ENCODE measurements at regions not wholly inside any gene's neighbourhood (a gene's known extent, or its start where the extent isn't known, plus 50 kb on each side); places are given as distances from the start of the nearest gene placed in this dataset.
"Not testable (repeated sequence)": the region's sequence is repeated elsewhere in the genome, so short reads cannot be mapped to it uniquely, and the experiment has no call there.

DNA sequence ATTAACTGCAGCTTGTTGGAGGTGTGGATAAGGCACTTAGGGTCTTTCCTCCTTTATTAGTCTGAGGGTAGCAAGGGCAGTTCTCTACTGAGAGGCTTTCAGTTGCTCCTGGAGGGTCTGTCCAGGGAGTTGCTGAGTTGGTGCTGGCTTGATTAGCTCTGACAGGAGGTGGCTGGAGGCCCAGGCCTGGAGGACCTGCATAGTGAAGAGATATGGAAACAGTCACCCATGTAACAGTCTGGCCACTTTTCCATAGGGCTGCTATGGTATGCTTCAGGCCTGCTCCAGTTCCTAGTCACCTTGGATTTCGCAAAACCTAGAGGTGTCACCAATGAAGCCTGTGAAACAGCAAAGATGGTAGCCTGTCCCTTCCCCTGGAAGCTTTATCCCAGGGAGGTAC lies 143.3 kb upstream of the SLC38A2 start:
- no peak overlapping the region for H3K4me3 ChIP-seq (ENCODE audit: low read length)
- no peaks in the 10 kb centered on the region for H3K36me3 ChIP-seq (ENCODE audit: control insufficient read depth, insufficient read depth, low read length, severe bottlenecking)
- peaks cover 8% of the 10 kb centered on the region for H3K9me3 ChIP-seq (ENCODE audit: control insufficient read depth, low read length)
- H3K27me3 ChIP-seq (replicated peaks; ENCODE audit: control insufficient read depth, insufficient read depth, low read length), result no peaks in the 10 kb centered on the region
- H3K9ac ChIP-seq (ENCODE audit: low read length), result no peak overlapping the region
- no peak for DNase-seq (ENCODE audit: low read depth)
- peaks cover 29% of the 10 kb centered on the region for H3K4me1 ChIP-seq (ENCODE audit: control insufficient read depth, insufficient read depth, low read length)

DNA sequence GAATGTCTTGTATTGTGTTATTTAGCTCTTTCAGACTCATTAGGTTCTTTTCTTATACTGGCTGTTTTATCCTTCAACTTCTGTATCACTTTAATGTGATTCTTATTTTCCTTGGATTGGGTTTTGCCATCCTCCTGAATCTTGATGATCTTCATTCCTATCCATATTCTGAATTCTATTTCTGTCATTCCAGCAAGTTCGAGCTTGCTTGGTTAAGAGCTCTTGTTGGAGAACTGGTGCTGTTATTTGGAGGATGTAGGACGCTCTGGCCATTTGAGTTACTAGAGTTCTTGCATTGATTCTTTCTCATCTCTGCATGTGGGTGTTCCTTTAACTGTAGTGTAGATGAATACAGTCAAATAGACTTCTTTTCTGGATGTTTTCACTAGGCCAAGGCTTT lies 142.3 kb upstream of the SLC38A2 start:
- no peak overlapping the region for H3K9ac ChIP-seq (ENCODE audit: low read length)
- H3K4me3 ChIP-seq (ENCODE audit: low read length), result no peak overlapping the region
- H3K9me3 ChIP-seq (ENCODE audit: control insufficient read depth, low read length), result peaks cover 12% of the 10 kb centered on the region
- DNase-seq (ENCODE audit: low read depth), result no peak
- H3K27me3 ChIP-seq (replicated peaks; ENCODE audit: control insufficient read depth, insufficient read depth, low read length), result no peaks in the 10 kb centered on the region
- peaks cover 29% of the 10 kb centered on the region for H3K4me1 ChIP-seq (ENCODE audit: control insufficient read depth, insufficient read depth, low read length)
- H3K36me3 ChIP-seq (ENCODE audit: control insufficient read depth, insufficient read depth, low read length, severe bottlenecking), result no peaks in the 10 kb centered on the region

DNA sequence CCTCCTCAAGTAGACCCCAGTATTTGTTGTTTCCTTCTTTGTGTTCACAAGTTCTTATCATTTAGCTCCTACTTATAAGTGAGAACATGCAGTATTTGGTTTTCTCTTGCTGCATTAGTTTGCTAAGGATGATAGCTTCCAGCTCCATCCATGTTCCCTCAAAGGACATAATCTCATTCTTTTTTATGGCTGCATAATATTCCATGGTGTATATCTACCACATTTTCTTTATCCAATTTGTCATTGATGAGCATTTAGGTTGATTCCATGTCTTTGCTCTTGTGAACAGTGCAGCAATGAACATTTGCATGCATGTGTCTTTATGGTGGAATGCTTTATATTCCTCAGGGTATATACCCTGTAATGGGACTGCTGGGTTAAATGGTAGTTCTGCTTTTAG lies 137.7 kb upstream of the SLC38A2 start:
- not testable (repeated sequence) for H3K4me1 ChIP-seq (ENCODE audit: control insufficient read depth, insufficient read depth, low read length); H3K27me3 ChIP-seq (replicated peaks; ENCODE audit: control insufficient read depth, insufficient read depth, low read length); H3K4me3 ChIP-seq (ENCODE audit: low read length); DNase-seq (ENCODE audit: low read depth); H3K9ac ChIP-seq (ENCODE audit: low read length); H3K36me3 ChIP-seq (ENCODE audit: control insufficient read depth, insufficient read depth, low read length, severe bottlenecking)
- peaks cover 25% of the 10 kb centered on the region for H3K9me3 ChIP-seq (ENCODE audit: control insufficient read depth, low read length)

DNA sequence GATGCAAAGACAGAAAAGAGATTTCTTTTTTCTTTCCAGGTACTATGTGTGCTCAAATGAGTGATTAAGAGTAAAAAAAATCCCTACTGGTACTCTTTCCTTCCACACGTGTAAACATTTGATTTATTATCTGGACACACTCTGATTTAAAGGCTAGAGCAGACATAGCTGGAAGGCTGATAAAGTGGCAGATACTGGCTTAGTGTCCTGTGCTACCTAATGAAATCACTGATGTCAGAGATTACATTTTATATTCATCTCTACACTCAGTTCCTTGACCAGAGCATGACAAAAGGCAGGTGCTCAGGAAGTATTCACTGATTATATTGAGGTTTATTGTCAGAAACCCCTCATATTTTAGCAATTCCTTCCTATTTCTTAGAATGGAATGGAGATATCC lies 136.6 kb upstream of the SLC38A2 start:
- Histone ChIP-seq H3K9me3 (ENCODE audit: control insufficient read depth, low read length) (peaks cover 25% of the 10 kb centered on the region), H3K36me3 (ENCODE audit: control insufficient read depth, insufficient read depth, low read length, severe bottlenecking) (no peaks in the 10 kb centered on the region), H3K9ac (ENCODE audit: low read length) (no peak overlapping the region), H3K4me1 (ENCODE audit: control insufficient read depth, insufficient read depth, low read length) (no peaks in the 10 kb centered on the region), H3K27me3 (replicated peaks; ENCODE audit: control insufficient read depth, insufficient read depth, low read length) (no peaks in the 10 kb centered on the region), H3K4me3 (ENCODE audit: low read length) (no peak overlapping the region)
- DNase-seq (ENCODE audit: low read depth), result no peak

DNA sequence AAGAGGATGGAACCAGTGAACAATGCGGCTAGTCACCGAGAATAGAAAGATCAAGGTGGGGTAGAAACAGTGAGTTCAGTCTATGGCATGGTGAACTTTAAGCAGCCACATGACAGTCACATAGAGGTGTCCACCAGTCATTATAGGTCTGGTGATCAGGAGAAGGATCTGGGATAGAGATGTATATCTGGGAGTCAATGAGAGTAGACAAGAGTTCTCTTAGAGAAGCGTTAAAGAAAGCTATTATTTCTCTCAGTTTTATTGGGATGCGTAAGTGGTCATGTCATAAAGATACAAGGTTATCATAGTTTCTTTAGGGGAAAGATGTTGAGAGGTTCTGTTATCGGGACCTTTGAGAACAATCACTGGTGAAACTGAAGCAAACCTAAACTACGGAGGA lies 136.1 kb upstream of the SLC38A2 start:
- H3K9me3 ChIP-seq (ENCODE audit: control insufficient read depth, low read length), result peaks cover 22% of the 10 kb centered on the region
- no peak overlapping the region for H3K9ac ChIP-seq (ENCODE audit: low read length)
- H3K4me1 ChIP-seq (ENCODE audit: control insufficient read depth, insufficient read depth, low read length), result no peaks in the 10 kb centered on the region
- no peaks in the 10 kb centered on the region for H3K36me3 ChIP-seq (ENCODE audit: control insufficient read depth, insufficient read depth, low read length, severe bottlenecking)
- no peak overlapping the region for H3K4me3 ChIP-seq (ENCODE audit: low read length)
- DNase-seq (ENCODE audit: low read depth), result no peak
- no peaks in the 10 kb centered on the region for H3K27me3 ChIP-seq (replicated peaks; ENCODE audit: control insufficient read depth, insufficient read depth, low read length)

DNA sequence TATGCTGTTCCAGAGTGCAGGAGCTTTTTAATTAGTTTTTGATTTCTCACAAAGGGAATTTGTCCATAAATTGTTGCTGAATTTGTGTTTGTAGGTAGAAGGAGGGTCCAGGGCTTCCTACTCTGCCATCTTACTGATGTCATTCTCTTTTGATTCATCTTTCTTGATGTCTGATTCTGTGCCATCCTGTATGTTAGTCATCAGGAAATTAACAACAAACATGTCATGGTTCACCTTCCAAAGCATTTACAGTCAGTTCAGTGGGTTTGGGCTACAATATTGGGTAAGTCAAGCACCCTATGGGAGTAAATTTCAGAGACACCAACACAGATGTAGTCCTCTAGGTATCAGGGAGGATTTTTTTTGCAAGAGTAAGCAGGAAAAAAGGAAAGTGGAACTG lies 135.2 kb upstream of the SLC38A2 start:
- Histone ChIP-seq H3K9ac (ENCODE audit: low read length) (no peak overlapping the region), H3K4me3 (ENCODE audit: low read length) (no peak overlapping the region), H3K9me3 (ENCODE audit: control insufficient read depth, low read length) (peaks cover 30% of the 10 kb centered on the region), H3K4me1 (ENCODE audit: control insufficient read depth, insufficient read depth, low read length) (no peaks in the 10 kb centered on the region), H3K27me3 (replicated peaks; ENCODE audit: control insufficient read depth, insufficient read depth, low read length) (no peaks in the 10 kb centered on the region), H3K36me3 (ENCODE audit: control insufficient read depth, insufficient read depth, low read length, severe bottlenecking) (no peaks in the 10 kb centered on the region)
- DNase-seq (ENCODE audit: low read depth), result no peak

DNA sequence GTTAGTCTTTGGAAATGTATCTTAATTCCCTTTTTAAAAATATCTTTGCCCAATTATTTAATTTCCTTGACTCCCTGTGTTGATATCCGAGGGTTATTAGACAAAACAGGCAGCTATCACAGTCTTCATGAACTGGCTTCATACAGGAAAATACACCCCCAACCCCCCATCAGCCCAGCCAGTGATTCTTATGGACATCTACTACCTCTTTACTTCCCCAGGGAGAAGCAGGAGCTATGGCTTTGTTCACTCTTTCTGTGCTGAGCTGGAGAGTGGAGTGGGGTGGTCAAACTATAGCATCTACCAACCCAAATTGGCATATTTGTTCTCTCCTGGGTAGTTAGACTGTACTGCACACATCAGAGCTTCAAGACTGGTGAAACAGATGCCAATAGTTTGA lies 134.4 kb upstream of the SLC38A2 start:
- Histone ChIP-seq H3K9ac (ENCODE audit: low read length) (no peak overlapping the region), H3K36me3 (ENCODE audit: control insufficient read depth, insufficient read depth, low read length, severe bottlenecking) (no peaks in the 10 kb centered on the region), H3K9me3 (ENCODE audit: control insufficient read depth, low read length) (peaks cover 31% of the 10 kb centered on the region), H3K4me3 (ENCODE audit: low read length) (no peak overlapping the region), H3K4me1 (ENCODE audit: control insufficient read depth, insufficient read depth, low read length) (no peaks in the 10 kb centered on the region), H3K27me3 (replicated peaks; ENCODE audit: control insufficient read depth, insufficient read depth, low read length) (no peaks in the 10 kb centered on the region)
- no peak for DNase-seq (ENCODE audit: low read depth)

DNA sequence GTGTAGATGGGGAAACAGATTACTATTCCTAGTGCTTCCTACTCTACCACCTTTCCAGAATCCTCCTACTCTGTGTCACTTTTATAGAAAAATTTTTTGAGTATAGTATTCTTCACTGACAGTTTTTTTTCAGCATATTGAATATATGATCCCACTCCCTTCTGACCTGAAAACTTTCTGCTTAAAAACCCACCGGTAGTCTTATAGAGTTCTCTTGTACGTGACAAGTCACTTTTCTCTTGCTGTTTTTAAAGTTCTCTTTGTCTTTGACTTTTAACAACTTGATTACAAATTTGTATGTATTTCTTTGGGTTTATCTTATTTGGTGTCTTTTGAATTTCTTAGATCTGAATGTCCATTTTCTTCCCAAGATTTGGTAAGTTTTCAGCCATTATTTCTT lies 133.6 kb upstream of the SLC38A2 start:
- Histone ChIP-seq H3K36me3 (ENCODE audit: control insufficient read depth, insufficient read depth, low read length, severe bottlenecking) (no peaks in the 10 kb centered on the region), H3K9me3 (ENCODE audit: control insufficient read depth, low read length) (peaks cover 31% of the 10 kb centered on the region), H3K4me3 (ENCODE audit: low read length) (no peak overlapping the region), H3K9ac (ENCODE audit: low read length) (no peak overlapping the region), H3K27me3 (replicated peaks; ENCODE audit: control insufficient read depth, insufficient read depth, low read length) (no peaks in the 10 kb centered on the region), H3K4me1 (ENCODE audit: control insufficient read depth, insufficient read depth, low read length) (no peaks in the 10 kb centered on the region)
- DNase-seq (ENCODE audit: low read depth), result no peak

DNA sequence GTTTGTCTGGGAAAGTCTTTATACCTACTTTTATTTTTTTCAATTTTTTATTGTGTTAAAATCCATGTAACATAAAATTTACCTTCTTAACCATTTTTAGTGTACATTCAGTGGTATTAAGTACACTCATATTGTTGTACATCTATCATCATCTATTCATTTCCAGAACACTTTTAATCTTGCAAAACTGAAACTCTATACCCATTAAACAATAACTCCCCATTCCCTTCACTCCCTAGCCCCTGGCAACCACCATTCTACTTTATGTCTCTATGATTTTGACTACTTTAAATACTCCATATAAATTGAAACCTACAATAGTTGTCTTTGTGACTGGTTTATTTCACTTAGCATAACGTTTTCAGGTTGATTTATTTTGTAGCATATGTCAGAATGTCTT lies 131.9 kb upstream of the SLC38A2 start:
- Histone ChIP-seq H3K36me3 (ENCODE audit: control insufficient read depth, insufficient read depth, low read length, severe bottlenecking) (no peaks in the 10 kb centered on the region), H3K4me1 (ENCODE audit: control insufficient read depth, insufficient read depth, low read length) (no peaks in the 10 kb centered on the region), H3K9ac (ENCODE audit: low read length) (no peak overlapping the region), H3K4me3 (ENCODE audit: low read length) (no peak overlapping the region), H3K9me3 (ENCODE audit: control insufficient read depth, low read length) (peaks cover 38% of the 10 kb centered on the region), H3K27me3 (replicated peaks; ENCODE audit: control insufficient read depth, insufficient read depth, low read length) (no peaks in the 10 kb centered on the region)
- DNase-seq (ENCODE audit: low read depth), result no peak

DNA sequence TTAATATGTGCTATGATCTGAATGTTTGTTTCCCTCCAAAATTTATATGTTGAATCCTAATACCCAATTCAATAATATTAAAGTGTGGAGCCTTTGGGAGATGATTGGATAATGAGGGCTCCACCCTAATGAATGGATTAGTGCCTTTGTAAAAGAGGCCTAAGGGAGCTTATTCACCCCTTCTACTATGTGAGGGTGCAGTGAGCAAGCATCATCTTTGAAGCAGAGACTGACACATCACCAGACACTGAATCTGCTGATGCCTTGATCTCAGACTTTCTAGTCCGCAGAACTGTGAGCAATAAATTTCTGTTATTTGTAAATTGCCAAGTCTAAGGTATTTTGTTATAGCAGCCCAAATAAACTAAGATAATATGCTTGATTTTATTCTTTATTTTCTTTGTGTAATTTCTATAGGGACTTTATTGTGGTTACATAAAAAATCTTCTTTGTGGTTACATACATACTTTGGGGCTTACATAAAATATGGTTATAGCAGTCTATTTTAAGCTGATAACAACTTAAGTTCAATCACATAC lies 131.1 kb upstream of the SLC38A2 start:
- Histone ChIP-seq H3K9ac (ENCODE audit: low read length) (no peak overlapping the region), H3K4me3 (ENCODE audit: low read length) (no peak overlapping the region)

DNA sequence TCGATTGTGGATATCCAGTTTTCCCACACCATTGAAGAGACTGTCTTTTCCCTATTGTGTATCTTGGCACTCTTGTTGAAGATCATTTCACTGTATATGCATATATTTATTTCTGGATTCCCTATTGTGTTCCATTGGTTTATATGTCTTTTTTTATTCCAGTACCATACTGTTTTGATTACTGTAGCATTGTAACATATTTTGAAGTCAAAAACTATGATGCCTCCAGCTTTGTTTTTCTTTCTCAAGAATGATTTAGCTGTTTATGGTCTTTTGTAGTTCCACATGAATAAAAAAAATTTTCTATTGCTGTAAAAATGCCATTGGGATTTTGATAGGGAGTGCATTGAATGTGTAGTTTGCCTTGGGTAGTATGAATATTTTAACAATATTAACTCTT lies 128.1 kb upstream of the SLC38A2 start:
- Histone ChIP-seq H3K4me3 (ENCODE audit: low read length) (no peak overlapping the region), H3K9me3 (ENCODE audit: control insufficient read depth, low read length) (peaks cover 26% of the 10 kb centered on the region), H3K4me1 (ENCODE audit: control insufficient read depth, insufficient read depth, low read length) (no peaks in the 10 kb centered on the region), H3K36me3 (ENCODE audit: control insufficient read depth, insufficient read depth, low read length, severe bottlenecking) (no peaks in the 10 kb centered on the region), H3K9ac (ENCODE audit: low read length) (no peak overlapping the region), H3K27me3 (replicated peaks; ENCODE audit: control insufficient read depth, insufficient read depth, low read length) (no peaks in the 10 kb centered on the region)
- no peak for DNase-seq (ENCODE audit: low read depth)

More for the DNA sequence above, 131.1 kb upstream of the SLC38A2 start:
- no peak for DNase-seq (ENCODE audit: low read depth)
- Histone ChIP-seq H3K36me3 (ENCODE audit: control insufficient read depth, insufficient read depth, low read length, severe bottlenecking) (no peaks in the 10 kb centered on the region), H3K4me1 (ENCODE audit: control insufficient read depth, insufficient read depth, low read length) (no peaks in the 10 kb centered on the region), H3K9me3 (ENCODE audit: control insufficient read depth, low read length) (peaks cover 38% of the 10 kb centered on the region), H3K27me3 (replicated peaks; ENCODE audit: control insufficient read depth, insufficient read depth, low read length) (no peaks in the 10 kb centered on the region)

DNA sequence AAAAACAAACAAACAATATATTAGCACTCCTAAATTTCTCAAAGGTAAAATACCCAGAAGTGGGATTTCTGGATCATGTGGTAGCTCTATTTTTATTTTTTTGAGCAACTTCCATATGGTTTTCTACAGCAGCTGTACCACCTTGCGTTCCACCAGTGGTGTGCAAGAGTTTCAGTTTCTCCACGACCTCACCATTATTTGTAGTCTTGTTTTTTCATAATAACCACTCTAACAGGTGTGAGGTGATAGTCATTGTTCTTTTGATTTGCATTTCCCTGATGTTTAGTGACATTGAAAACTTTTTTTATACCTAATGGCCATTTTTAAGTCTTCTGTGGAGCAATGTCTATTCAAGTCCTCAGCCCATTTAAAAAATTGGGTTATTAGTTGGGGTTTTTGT lies 127.3 kb upstream of the SLC38A2 start:
- no peak overlapping the region for H3K4me3 ChIP-seq (ENCODE audit: low read length)
- no peak for DNase-seq (ENCODE audit: low read depth)
- no peak overlapping the region for H3K9ac ChIP-seq (ENCODE audit: low read length)
- H3K9me3 ChIP-seq (ENCODE audit: control insufficient read depth, low read length), result peaks cover 25% of the 10 kb centered on the region
- peaks cover under 1% of the 10 kb centered on the region for H3K4me1 ChIP-seq (ENCODE audit: control insufficient read depth, insufficient read depth, low read length)
- H3K27me3 ChIP-seq (replicated peaks; ENCODE audit: control insufficient read depth, insufficient read depth, low read length), result no peaks in the 10 kb centered on the region
- H3K36me3 ChIP-seq (ENCODE audit: control insufficient read depth, insufficient read depth, low read length, severe bottlenecking), result no peaks in the 10 kb centered on the region

Measured in adipocyte (in vitro differentiated cells).